Smooth muscle cell (in vitro differentiated cells): ENCODE measurements at regions not wholly inside any gene's neighbourhood (a gene's known extent, or its start where the extent isn't known, plus 50 kb on each side); places are given as distances from the start of the nearest gene placed in this dataset.
"Not testable (repeated sequence)": the region's sequence is repeated elsewhere in the genome, so short reads cannot be mapped to it uniquely, and the experiment has no call there.

Source experiments
- DNase-seq: peaks from one replicate; lab custom pipeline; 2025; ENCODE audit not compliant: unreplicated experiment; lab: John Stamatoyannopoulos, UW
- H2AFZ ChIP-seq: fragments of 200-600 bp; sonication (generic); 2 replicates; pipeline ENCODE4 v1.6.0; 2016; ENCODE audit warnings: antibody characterized with exemption, low read depth, mild to moderate bottlenecking
- H3F3A ChIP-seq: fragments of 200-600 bp; sonication (generic); 2 replicates; pipeline ENCODE4 v1.6.0; 2017; ENCODE audit warnings: antibody characterized with exemption, low read depth
- H3K27ac ChIP-seq: fragments of 200-600 bp; sonication (generic); 2 replicates; pipeline ENCODE4 v1.5.1; 2016; ENCODE audit warnings: low read depth, mild to moderate bottlenecking
- H3K27me3 ChIP-seq: fragments of 200-600 bp; sonication (generic); 2 replicates; pipeline ENCODE4 v1.6.1; 2016; ENCODE audit warnings: low read depth, mild to moderate bottlenecking
- H3K36me3 ChIP-seq: fragments of 200-600 bp; sonication (generic); 2 replicates; pipeline ENCODE4 v1.5.1; 2016; ENCODE audit warnings: low read depth
- H3K4me1 ChIP-seq: fragments of 200-600 bp; sonication (generic); 2 replicates; pipeline ENCODE4 v1.5.1; 2016; ENCODE audit warnings: low read depth
- H3K4me2 ChIP-seq: fragments of 200-600 bp; sonication (generic); 2 replicates; pipeline ENCODE4 v1.6.0; 2016; ENCODE audit warnings: mild to moderate bottlenecking
- H3K4me3 ChIP-seq: fragments of 200-600 bp; sonication (generic); 2 replicates; pipeline ENCODE4 v1.5.1; 2016; ENCODE audit warnings: mild to moderate bottlenecking
- H3K79me2 ChIP-seq: fragments of 200-600 bp; sonication (generic); 2 replicates; pipeline ENCODE4 v1.6.0; 2016; ENCODE audit warnings: low read depth, mild to moderate bottlenecking
- H3K9ac ChIP-seq: fragments of 200-600 bp; sonication (generic); 2 replicates; pipeline ENCODE4 v1.6.0; 2016; ENCODE audit warnings: low read depth
- H3K9me3 ChIP-seq: fragments of 200-600 bp; sonication (generic); replicated peaks from 2 replicates; pipeline ENCODE4 v1.5.1; 2016; ENCODE audit warnings: low read depth
- H4K20me1 ChIP-seq: fragments of 200-600 bp; sonication (generic); 2 replicates; pipeline ENCODE4 v1.6.0; 2016; ENCODE audit warnings: low read depth
- CTCF ChIP-seq: fragments of 200-600 bp; sonication (generic); IDR thresholded peaks from 2 replicates; pipeline ENCODE4 v1.5.1; 2017; ENCODE audit warnings: borderline replicate concordance, mild to moderate bottlenecking, antibody characterized with exemption; ENCODE audit not compliant: insufficient read depth, poor library complexity, severe bottlenecking
- WGBS: methylation state at CpG from one replicate; pipeline ENCODE4 v1.1.7; 2016; ENCODE audit warnings: low lambda C conversion rate; 5-methylcytosine and 5-hydroxymethylcytosine counted together

- no peaks in the 10 kb centered on the region for H3F3A ChIP-seq
- H3K9me3 ChIP-seq = no peaks in the 10 kb centered on the region
- 85% methylated on average over 3 of the region's 3 CpGs for WGBS
- H3K27me3 ChIP-seq = no peaks in the 10 kb centered on the region
- H3K79me2 ChIP-seq = no peaks in the 10 kb centered on the region
- H3K4me3 ChIP-seq = no peak overlapping the region
- no peaks in the 10 kb centered on the region for H3K4me1 ChIP-seq
- DNase-seq = no peak
- no peak overlapping the region for H3K9ac ChIP-seq
- H2AFZ ChIP-seq = no peak overlapping the region
- TF ChIP-seq CTCF = no peak
- H4K20me1 ChIP-seq = no peaks in the 10 kb centered on the region
- no peaks in the 10 kb centered on the region for H3K36me3 ChIP-seq
- no peak overlapping the region for H3K27ac ChIP-seq
- H3K4me2 ChIP-seq = no peak overlapping the region
Measured at GRCh38 chr3:67064105-67064504, 66.0 kb downstream of the KBTBD8 start.

GRCh38 chr3:67067251-67067650 is 69.1 kb downstream of the KBTBD8 start:
- no peak overlapping the region for H3K4me2 ChIP-seq
- H3K79me2 ChIP-seq = no peaks in the 10 kb centered on the region
- TF ChIP-seq CTCF = no peak
- H3K4me3 ChIP-seq = no peak overlapping the region
- no peaks in the 10 kb centered on the region for H3K4me1 ChIP-seq
- H3F3A ChIP-seq = no peaks in the 10 kb centered on the region
- H3K27ac ChIP-seq = no peak overlapping the region
- no peaks in the 10 kb centered on the region for H4K20me1 ChIP-seq
- no peaks in the 10 kb centered on the region for H3K27me3 ChIP-seq
- DNase-seq = no peak
- no peak overlapping the region for H2AFZ ChIP-seq
- H3K36me3 ChIP-seq = no peaks in the 10 kb centered on the region
- H3K9me3 ChIP-seq = no peaks in the 10 kb centered on the region
- 94% methylated on average over 4 of the region's 4 CpGs for WGBS
- no peak overlapping the region for H3K9ac ChIP-seq

GRCh38 chr3:67072640-67073039 is 74.5 kb downstream of the KBTBD8 start:
- 94% methylated on average over 2 of the region's 2 CpGs for WGBS
- H3K36me3 ChIP-seq, H3K4me1 ChIP-seq, H3K79me2 ChIP-seq, H3K9me3 ChIP-seq, DNase-seq, H2AFZ ChIP-seq, H3K4me2 ChIP-seq, H3F3A ChIP-seq, H4K20me1 ChIP-seq, H3K4me3 ChIP-seq, H3K9ac ChIP-seq, H3K27ac ChIP-seq, H3K27me3 ChIP-seq: not testable (repeated sequence)

DNA sequence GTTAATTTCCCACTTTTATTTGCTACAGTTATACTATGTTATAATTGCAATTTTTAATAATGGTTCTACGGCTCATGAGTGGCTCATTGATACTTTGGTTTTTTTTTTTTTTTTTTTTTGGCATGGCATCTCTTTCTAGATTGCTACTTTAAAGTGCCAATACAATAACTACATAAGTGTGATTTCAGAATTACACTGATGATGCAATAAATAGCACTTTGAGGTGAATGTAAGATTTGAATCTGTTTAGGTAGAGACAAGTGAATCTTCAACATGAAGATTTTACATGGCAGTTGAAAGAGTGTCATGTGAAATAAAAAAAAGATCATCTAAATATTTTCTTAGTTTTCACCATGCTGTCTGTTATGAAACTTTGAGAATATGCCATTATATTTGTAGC is 75.7 kb downstream of the KBTBD8 start:
- Histone ChIP-seq H3K79me2 (no peaks in the 10 kb centered on the region), H3K4me2 (no peak overlapping the region), H2AFZ (no peak overlapping the region), H3K36me3 (no peaks in the 10 kb centered on the region), H3K27me3 (no peaks in the 10 kb centered on the region), H3K9me3 (no peaks in the 10 kb centered on the region), H3F3A (no peaks in the 10 kb centered on the region), H3K4me1 (no peaks in the 10 kb centered on the region), H3K27ac (no peak overlapping the region), H4K20me1 (no peaks in the 10 kb centered on the region), H3K9ac (no peak overlapping the region), H3K4me3 (no peak overlapping the region)
- no peak for TF ChIP-seq CTCF
- 100% methylated on average over 1 of the region's 1 CpG for WGBS
- no peak for DNase-seq
